Mucosa of stomach (tissue), 1 donor: ENCODE measurements at regions not wholly inside any gene's neighbourhood (a gene's known extent, or its start where the extent isn't known, plus 50 kb on each side); places are given as distances from the start of the nearest gene placed in this dataset.

Source experiments
- H3K27me3 ChIP-seq: one replicate; pipeline ENCODE4 v1.7.0; 2013; ENCODE audit warnings: mild to moderate bottlenecking, low read length; ENCODE audit not compliant: control insufficient read depth, insufficient read depth
- H3K36me3 ChIP-seq: one replicate; pipeline ENCODE4 v1.7.0; 2013; ENCODE audit warnings: low read length; ENCODE audit not compliant: control insufficient read depth, insufficient read depth
- H3K4me1 ChIP-seq: one replicate; pipeline ENCODE4 v1.7.0; 2013; ENCODE audit warnings: mild to moderate bottlenecking, low read length; ENCODE audit not compliant: control insufficient read depth, insufficient read depth
- H3K4me3 ChIP-seq: one replicate; pipeline ENCODE4 v1.7.0; 2013; ENCODE audit warnings: low read length
- H3K9ac ChIP-seq: one replicate; pipeline ENCODE4 v1.7.0; 2013; ENCODE audit warnings: mild to moderate bottlenecking, low read length, moderate library complexity
- H3K9me3 ChIP-seq: one replicate; pipeline ENCODE4 v1.7.0; 2013; ENCODE audit warnings: mild to moderate bottlenecking, low read length, moderate library complexity; ENCODE audit not compliant: control insufficient read depth
- donor health status: Pancreatic carcinoma.

GRCh38 chr3:8210882-8211341 is 290.7 kb upstream of the LMCD1 start:
- Histone ChIP-seq H3K4me3 (no peak overlapping the region), H3K9ac (no peak overlapping the region), H3K36me3 (no peaks in the 10 kb centered on the region), H3K9me3 (no peaks in the 10 kb centered on the region), H3K27me3 (no peaks in the 10 kb centered on the region), H3K4me1 (no peaks in the 10 kb centered on the region)

- Histone ChIP-seq H3K9me3 (no peaks in the 10 kb centered on the region), H3K9ac (no peak overlapping the region), H3K27me3 (no peaks in the 10 kb centered on the region), H3K4me3 (no peak overlapping the region), H3K36me3 (no peaks in the 10 kb centered on the region), H3K4me1 (no peaks in the 10 kb centered on the region)
These were observed 288.8 kb upstream of the LMCD1 start for GRCh38 chr3:8212794-8213193.

- no peaks in the 10 kb centered on the region for H3K9me3 ChIP-seq
- H3K4me1 ChIP-seq = no peaks in the 10 kb centered on the region
- H3K4me3 ChIP-seq = no peak overlapping the region
- no peaks in the 10 kb centered on the region for H3K36me3 ChIP-seq
- H3K9ac ChIP-seq = no peak overlapping the region
- no peaks in the 10 kb centered on the region for H3K27me3 ChIP-seq
These were observed 288.3 kb upstream of the LMCD1 start for GRCh38 chr3:8213286-8213685.

- Histone ChIP-seq H3K36me3 (no peaks in the 10 kb centered on the region), H3K9ac (no peak overlapping the region), H3K9me3 (no peaks in the 10 kb centered on the region), H3K4me3 (no peak overlapping the region), H3K27me3 (no peaks in the 10 kb centered on the region), H3K4me1 (no peaks in the 10 kb centered on the region)
These were observed 285.8 kb upstream of the LMCD1 start for GRCh38 chr3:8215821-8216220.

GRCh38 chr3:8218353-8218940 is 283.2 kb upstream of the LMCD1 start:
- Histone ChIP-seq H3K27me3 (no peaks in the 10 kb centered on the region), H3K4me1 (no peaks in the 10 kb centered on the region), H3K9me3 (no peaks in the 10 kb centered on the region), H3K36me3 (no peaks in the 10 kb centered on the region), H3K4me3 (no peak overlapping the region), H3K9ac (no peak overlapping the region)

GRCh38 chr3:8220291-8220690 is 281.3 kb upstream of the LMCD1 start:
- H3K4me3 ChIP-seq = no peak overlapping the region
- no peaks in the 10 kb centered on the region for H3K4me1 ChIP-seq
- no peaks in the 10 kb centered on the region for H3K36me3 ChIP-seq
- no peaks in the 10 kb centered on the region for H3K27me3 ChIP-seq
- H3K9me3 ChIP-seq = no peaks in the 10 kb centered on the region
- H3K9ac ChIP-seq = no peak overlapping the region

- Histone ChIP-seq H3K4me3 (no peak overlapping the region), H3K36me3 (no peaks in the 10 kb centered on the region), H3K27me3 (no peaks in the 10 kb centered on the region), H3K9ac (no peak overlapping the region), H3K9me3 (no peaks in the 10 kb centered on the region), H3K4me1 (no peaks in the 10 kb centered on the region)
These were observed 277.9 kb upstream of the LMCD1 start for GRCh38 chr3:8223766-8224165.

- no peak overlapping the region for H3K9ac ChIP-seq
- no peaks in the 10 kb centered on the region for H3K4me1 ChIP-seq
- H3K4me3 ChIP-seq = no peak overlapping the region
- no peaks in the 10 kb centered on the region for H3K36me3 ChIP-seq
- no peaks in the 10 kb centered on the region for H3K9me3 ChIP-seq
- no peaks in the 10 kb centered on the region for H3K27me3 ChIP-seq
These were observed 276.7 kb upstream of the LMCD1 start for GRCh38 chr3:8224941-8225340.

GRCh38 chr3:8233938-8234337 is 267.7 kb upstream of the LMCD1 start:
- Histone ChIP-seq H3K9ac (no peak overlapping the region), H3K4me1 (no peaks in the 10 kb centered on the region), H3K4me3 (no peak overlapping the region), H3K9me3 (no peaks in the 10 kb centered on the region), H3K27me3 (no peaks in the 10 kb centered on the region), H3K36me3 (no peaks in the 10 kb centered on the region)

- Histone ChIP-seq H3K27me3 (no peaks in the 10 kb centered on the region), H3K9me3 (no peaks in the 10 kb centered on the region), H3K4me3 (no peak overlapping the region), H3K36me3 (no peaks in the 10 kb centered on the region), H3K4me1 (no peaks in the 10 kb centered on the region), H3K9ac (no peak overlapping the region)
These were observed 265.4 kb upstream of the LMCD1 start for GRCh38 chr3:8236264-8236663.

- Histone ChIP-seq H3K9me3 (no peaks in the 10 kb centered on the region), H3K27me3 (no peaks in the 10 kb centered on the region), H3K9ac (no peak overlapping the region), H3K4me3 (no peak overlapping the region), H3K36me3 (no peaks in the 10 kb centered on the region), H3K4me1 (no peaks in the 10 kb centered on the region)
These were observed 263.7 kb upstream of the LMCD1 start for GRCh38 chr3:8237893-8238292.

- H3K36me3 ChIP-seq = no peaks in the 10 kb centered on the region
- H3K9me3 ChIP-seq = no peaks in the 10 kb centered on the region
- H3K27me3 ChIP-seq = no peaks in the 10 kb centered on the region
- no peak overlapping the region for H3K4me3 ChIP-seq
- H3K9ac ChIP-seq = no peak overlapping the region
- no peaks in the 10 kb centered on the region for H3K4me1 ChIP-seq
These were observed 263.2 kb upstream of the LMCD1 start for GRCh38 chr3:8238432-8238831.

- H3K36me3 ChIP-seq = no peaks in the 10 kb centered on the region
- H3K9me3 ChIP-seq = no peaks in the 10 kb centered on the region
- H3K4me1 ChIP-seq = no peaks in the 10 kb centered on the region
- H3K27me3 ChIP-seq = no peaks in the 10 kb centered on the region
- no peak overlapping the region for H3K9ac ChIP-seq
- H3K4me3 ChIP-seq = no peak overlapping the region
These were observed 262.5 kb upstream of the LMCD1 start for GRCh38 chr3:8239095-8239494.
